IPS-15b (cell line): ENCODE measurements at regions not wholly inside any gene's neighbourhood (a gene's known extent, or its start where the extent isn't known, plus 50 kb on each side); places are given as distances from the start of the nearest gene placed in this dataset.
"Not testable (repeated sequence)": the region's sequence is repeated elsewhere in the genome, so short reads cannot be mapped to it uniquely, and the experiment has no call there.

ENCODE experiments used
- H3K27me3 ChIP-seq: one replicate; pipeline ENCODE4 v1.6.1; 2013; ENCODE audit warnings: low read length; ENCODE audit not compliant: control insufficient read depth, insufficient read depth
- H3K36me3 ChIP-seq: one replicate; pipeline ENCODE4 v1.6.1; 2013; ENCODE audit warnings: low read length; ENCODE audit not compliant: control insufficient read depth, insufficient read depth
- H3K4me1 ChIP-seq: one replicate; pipeline ENCODE4 v1.6.1; 2013; ENCODE audit warnings: mild to moderate bottlenecking, low read length; ENCODE audit not compliant: control insufficient read depth, insufficient read depth
- H3K4me3 ChIP-seq: one replicate; pipeline ENCODE4 v1.5.1; 2013; ENCODE audit warnings: low read depth, low read length
- H3K9ac ChIP-seq: one replicate; pipeline ENCODE4 v1.6.1; 2013; ENCODE audit warnings: low read depth, mild to moderate bottlenecking, low read length
- H3K9me3 ChIP-seq: one replicate; pipeline ENCODE4 v1.6.1; 2013; ENCODE audit warnings: mild to moderate bottlenecking, low read length; ENCODE audit not compliant: control insufficient read depth, insufficient read depth

DNA sequence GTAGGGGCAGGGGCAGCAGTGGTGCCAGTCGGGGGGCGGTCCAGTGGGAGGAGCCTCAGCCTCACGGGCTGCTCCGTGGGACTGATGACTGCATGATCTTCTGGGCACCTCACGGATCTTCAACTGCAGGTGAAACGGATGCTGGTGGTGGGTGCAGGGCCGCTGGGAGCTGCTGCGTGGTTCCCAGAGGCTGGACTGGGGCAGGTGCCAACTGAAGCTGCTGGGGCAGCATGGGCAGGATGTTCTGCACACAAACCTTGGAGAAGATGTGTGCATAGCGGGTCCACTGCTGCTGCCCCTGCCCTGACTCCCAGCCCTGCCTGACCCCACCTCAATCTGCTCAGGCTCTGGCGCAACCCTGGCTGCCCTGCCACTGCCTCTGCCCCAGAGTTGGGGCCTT is 104.2 kb upstream of the TP53BP2 start:
- H3K4me1 ChIP-seq, H3K4me3 ChIP-seq, H3K9ac ChIP-seq, H3K9me3 ChIP-seq, H3K27me3 ChIP-seq, H3K36me3 ChIP-seq: not testable (repeated sequence)

DNA sequence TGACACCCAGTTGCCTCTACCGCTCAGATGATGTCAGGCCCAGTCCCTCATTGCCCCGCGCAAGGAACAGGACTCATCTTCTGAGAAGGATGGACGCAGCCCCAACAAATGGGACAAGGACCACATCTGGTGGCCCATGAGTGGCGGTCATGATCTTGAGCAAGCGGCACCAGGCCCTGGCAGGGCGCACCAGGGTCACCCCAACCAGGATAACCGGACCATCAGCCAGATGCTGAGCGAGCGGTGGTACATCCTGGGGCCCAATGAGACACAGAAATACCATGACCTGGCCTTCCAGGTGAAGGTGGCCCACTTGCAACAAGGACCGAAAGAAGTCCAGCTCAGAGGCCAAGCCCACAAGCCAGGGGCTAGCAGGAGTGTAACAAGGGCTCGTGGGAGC is 102.3 kb upstream of the TP53BP2 start:
- H3K9ac ChIP-seq, H3K27me3 ChIP-seq, H3K4me3 ChIP-seq, H3K4me1 ChIP-seq, H3K36me3 ChIP-seq, H3K9me3 ChIP-seq: not testable (repeated sequence)

DNA sequence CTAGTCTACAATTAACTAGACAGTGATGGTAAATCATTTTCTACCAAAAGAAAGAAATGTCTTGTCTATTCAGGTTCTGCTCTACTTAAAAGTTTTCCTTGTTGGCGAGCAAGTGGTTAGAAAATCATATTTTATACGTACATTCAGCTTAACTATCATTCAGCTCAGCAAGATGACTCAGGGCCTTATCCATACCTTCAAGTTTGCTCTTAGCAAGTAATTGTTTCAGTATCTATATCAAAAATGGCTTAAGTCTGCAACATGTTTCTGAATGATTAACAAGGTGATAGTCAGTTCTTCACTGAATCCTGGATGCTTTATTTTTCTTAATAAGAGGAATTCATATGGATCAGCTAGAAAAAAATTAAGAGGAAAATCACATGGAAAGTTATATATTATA is 90.8 kb upstream of the TP53BP2 start:
- not testable (repeated sequence) for H3K36me3 ChIP-seq, H3K4me3 ChIP-seq, H3K27me3 ChIP-seq, H3K9me3 ChIP-seq, H3K9ac ChIP-seq, H3K4me1 ChIP-seq

DNA sequence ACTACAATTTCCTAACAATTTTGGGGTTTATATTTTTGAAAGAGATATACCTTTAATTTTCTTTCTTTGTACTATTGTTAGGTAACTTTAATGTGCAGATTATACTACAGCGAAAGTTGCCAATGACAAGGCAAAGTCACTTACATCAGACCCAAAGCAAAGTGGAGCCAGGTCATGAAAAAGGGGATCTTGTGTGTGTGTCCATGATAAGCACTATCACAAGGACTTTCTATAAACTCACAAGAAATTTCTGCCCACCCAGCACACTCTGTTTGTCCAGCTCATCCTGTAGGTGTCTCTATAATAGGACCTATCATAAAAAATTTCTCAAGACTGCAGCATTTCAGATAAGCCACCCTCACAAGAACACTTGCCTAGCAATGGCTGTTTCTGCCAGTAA is 85.7 kb upstream of the TP53BP2 start:
- not testable (repeated sequence) for H3K4me1 ChIP-seq, H3K9me3 ChIP-seq, H3K4me3 ChIP-seq, H3K27me3 ChIP-seq, H3K9ac ChIP-seq, H3K36me3 ChIP-seq

DNA sequence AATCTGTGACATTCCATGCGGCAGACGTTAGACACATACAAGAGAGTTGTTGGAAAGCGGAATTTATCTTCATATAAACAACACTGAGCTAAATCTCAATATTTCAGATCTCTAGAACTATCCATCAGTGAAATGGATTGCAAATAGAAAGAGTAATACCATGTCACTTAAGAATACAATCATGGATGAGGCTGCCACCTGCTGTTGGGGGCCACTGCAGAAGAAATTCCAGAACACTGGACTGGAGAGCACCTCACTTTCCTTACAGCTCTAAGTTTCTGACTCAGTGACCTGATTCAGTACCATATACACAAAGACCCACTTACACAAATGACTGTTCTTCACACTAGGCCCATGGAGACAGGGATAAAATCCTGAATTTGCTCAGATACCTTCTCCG is 75.1 kb upstream of the TP53BP2 start:
- not testable (repeated sequence) for H3K9ac ChIP-seq, H3K9me3 ChIP-seq, H3K27me3 ChIP-seq, H3K4me3 ChIP-seq, H3K4me1 ChIP-seq, H3K36me3 ChIP-seq

DNA sequence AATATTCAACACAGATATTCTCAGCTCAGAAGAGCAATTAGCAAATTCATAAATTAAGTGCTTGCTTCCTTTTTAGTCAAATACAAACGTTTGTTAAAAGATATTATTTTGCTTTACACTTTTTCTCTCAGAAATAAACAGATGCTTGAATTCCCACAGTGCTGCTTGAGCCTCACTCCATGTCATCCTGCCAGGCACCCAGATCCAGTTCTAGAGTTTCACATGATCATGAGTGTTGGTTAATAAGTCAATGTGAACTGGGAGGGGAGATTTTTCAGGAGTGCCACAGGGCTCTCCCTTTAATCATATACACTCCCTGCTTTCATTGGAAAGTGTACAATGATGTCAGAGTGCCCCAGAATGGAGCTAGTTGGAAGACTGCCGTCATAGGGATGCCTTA is 69.7 kb upstream of the TP53BP2 start:
- not testable (repeated sequence) for H3K27me3 ChIP-seq, H3K4me1 ChIP-seq, H3K9ac ChIP-seq, H3K4me3 ChIP-seq, H3K36me3 ChIP-seq, H3K9me3 ChIP-seq

DNA sequence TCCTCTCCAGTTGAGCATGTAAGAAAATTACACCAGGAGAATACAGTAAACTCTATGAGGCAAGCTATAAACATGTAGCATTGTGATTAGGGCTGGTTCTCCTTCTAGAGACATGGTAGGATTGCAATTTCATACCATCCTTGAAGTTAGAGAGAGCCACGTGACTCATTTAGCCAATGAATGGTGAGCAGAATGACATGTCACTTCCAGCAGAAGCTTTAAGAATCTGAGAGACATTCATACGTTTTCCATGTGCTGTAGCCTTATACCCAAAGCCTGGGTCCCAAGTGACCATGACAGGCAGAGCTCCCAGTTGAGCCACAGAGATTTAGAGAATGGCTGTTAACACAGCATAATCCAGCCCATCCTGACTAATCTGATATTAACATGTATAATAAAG is 68.0 kb upstream of the TP53BP2 start:
- not testable (repeated sequence) for H3K27me3 ChIP-seq, H3K36me3 ChIP-seq, H3K4me3 ChIP-seq, H3K9me3 ChIP-seq, H3K9ac ChIP-seq, H3K4me1 ChIP-seq

DNA sequence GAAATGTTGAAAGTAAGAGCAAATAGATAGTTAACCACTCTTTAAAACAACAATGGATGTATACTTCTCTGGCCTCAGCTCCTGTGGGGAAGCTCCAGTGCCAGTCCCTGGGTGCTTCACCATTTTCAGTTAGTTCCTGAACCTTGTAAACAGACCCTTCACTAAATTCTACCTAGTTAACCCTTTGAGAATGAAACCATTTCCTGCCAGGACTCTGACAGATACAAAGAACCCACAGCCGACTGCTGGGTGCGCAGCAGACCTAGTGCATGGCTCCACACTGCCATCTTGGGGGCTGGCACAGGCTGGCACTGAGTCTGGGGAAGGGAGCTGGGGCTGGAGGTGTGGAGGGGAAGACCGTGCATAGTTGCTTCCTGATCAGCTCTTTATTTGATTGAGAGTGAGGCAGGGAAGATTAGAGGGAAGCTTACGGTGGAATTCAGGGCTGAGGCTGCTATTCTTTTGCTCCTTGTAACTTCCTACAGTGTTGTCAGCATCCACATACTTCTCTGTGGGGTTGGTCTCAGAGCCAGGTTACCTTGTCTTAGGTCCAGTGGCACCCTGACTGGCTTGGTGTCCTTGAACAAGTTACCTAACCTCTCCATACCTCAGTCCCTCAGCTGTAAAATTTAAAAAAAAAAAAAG is 62.3 kb upstream of the TP53BP2 start:
- not testable (repeated sequence) for H3K4me3 ChIP-seq, H3K4me1 ChIP-seq, H3K27me3 ChIP-seq, H3K9me3 ChIP-seq, H3K9ac ChIP-seq, H3K36me3 ChIP-seq

DNA sequence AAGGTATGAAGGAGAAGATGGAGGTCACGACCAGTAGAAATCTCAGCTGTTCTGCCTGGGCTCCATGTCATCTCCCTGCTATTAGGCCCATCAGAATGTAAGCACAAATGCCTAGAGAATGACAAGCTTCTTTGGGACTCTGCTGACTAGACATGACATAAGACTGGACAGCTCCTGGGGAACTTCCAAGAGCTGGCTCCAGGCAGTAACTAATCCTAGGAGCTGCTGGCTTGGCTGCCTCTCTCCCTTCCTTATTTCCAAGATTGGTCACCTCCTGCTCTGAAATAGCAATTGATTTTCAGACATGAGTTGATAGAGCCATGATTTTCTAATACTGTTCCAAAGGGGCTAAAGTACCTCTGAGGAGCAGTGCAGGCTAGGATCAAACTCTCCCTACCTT is 57.5 kb upstream of the TP53BP2 start:
- not testable (repeated sequence) for H3K9me3 ChIP-seq, H3K27me3 ChIP-seq

DNA sequence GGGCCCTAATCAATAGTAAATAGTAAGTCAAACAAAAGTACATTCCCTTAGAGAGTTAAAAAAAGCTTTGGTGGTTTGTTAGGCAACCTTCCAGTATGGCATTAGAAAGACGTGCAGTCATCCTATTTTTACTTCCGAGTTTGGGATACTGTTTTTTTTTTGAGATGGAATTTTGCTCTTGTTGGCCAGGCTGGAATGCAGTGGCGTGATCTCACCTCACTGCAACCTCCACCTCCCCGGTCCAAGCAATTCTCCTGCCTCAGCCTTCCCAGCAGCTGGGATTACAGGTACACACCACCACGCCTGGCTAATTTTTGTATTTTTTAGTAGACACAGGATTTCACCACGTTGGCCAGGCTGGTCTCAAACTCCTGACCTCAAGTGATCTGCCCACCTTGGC is 54.0 kb upstream of the TP53BP2 start:
- not testable (repeated sequence) for H3K27me3 ChIP-seq, H3K9ac ChIP-seq, H3K4me3 ChIP-seq, H3K9me3 ChIP-seq, H3K36me3 ChIP-seq, H3K4me1 ChIP-seq

More for the DNA sequence above, 57.5 kb upstream of the TP53BP2 start:
- not testable (repeated sequence) for H3K36me3 ChIP-seq, H3K4me3 ChIP-seq, H3K4me1 ChIP-seq, H3K9ac ChIP-seq

DNA sequence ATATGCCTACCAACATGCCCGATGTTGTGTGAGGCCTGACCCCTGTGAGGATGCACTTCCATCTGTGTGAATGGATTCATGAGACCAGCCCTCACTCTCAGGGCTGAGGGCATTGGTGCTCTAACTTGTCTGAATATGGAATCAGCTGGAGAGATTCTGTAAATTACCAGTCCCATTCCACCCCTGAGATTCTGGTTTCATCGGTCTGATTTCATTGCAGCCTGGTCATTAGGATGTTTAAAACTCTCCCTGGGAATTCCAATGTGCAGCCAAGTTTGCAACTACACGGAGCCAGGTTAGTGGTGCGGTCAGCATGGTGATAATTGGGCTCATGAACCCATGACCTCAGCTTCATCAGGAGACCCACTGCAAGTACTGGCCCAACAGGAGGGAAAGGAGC is 51.4 kb upstream of the TP53BP2 start:
- not testable (repeated sequence) for H3K9ac ChIP-seq, H3K4me1 ChIP-seq, H3K36me3 ChIP-seq, H3K9me3 ChIP-seq, H3K4me3 ChIP-seq, H3K27me3 ChIP-seq

DNA sequence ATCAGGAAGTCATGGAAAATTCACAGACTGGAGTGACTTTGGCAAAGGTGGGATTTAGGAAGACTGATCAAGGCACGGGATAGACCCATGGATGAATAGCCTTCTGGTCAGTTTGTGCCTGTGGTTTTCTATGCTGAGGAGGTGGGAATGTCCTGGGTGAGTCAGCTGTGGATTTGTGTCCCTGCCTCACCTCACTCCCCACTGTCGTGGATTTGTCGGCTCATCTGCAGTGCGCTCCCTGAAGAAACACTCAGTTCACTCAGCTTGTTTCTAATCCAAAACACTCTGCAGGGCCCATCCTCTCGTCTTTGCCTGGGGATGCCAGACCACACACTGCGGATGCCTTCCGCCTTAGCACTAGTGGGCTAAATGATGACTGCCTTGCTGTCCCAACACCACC is 50.2 kb upstream of the TP53BP2 start:
- not testable (repeated sequence) for H3K9ac ChIP-seq, H3K4me3 ChIP-seq, H3K9me3 ChIP-seq, H3K4me1 ChIP-seq, H3K27me3 ChIP-seq, H3K36me3 ChIP-seq
